GM19025 (cell line): ENCODE measurements at regions not wholly inside any gene's neighbourhood (a gene's known extent, or its start where the extent isn't known, plus 50 kb on each side); places are given as distances from the start of the nearest gene placed in this dataset.

ENCODE experiments used
- ATAC-seq: cut with Tn5 transposase; IDR thresholded peaks from one replicate; pipeline ENCODE4 v1.9.1; 2021; ENCODE audit warnings: mild to moderate bottlenecking, low read depth, moderate library complexity; ENCODE audit not compliant: unreplicated experiment

GRCh38 chr17:69716556-69716955, 302.1 kb downstream of the MAP2K6 start:
- ATAC-seq, result no peak

- no peak for ATAC-seq
Measured at GRCh38 chr17:69717214-69717613, 302.7 kb downstream of the MAP2K6 start.

DNA sequence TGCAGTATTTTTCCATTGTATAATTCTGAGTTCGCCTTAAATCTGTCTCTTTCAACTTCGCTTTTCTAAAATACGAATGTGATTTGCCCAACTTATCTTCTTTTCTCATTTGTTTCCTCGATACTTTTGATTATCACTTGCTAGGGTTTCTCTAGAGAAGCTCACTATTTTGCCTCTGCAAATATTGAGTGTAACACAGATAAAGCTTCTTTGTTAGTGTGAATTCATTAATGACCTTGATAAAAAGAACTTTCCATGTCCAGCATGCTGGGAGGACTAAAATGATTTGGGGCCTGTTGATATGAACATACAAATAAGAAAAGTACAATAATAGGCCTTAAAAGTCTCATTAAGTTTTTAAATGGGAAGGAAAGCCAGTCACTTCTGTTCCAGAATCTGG, 303.3 kb downstream of the MAP2K6 start:
- no peak for ATAC-seq

DNA sequence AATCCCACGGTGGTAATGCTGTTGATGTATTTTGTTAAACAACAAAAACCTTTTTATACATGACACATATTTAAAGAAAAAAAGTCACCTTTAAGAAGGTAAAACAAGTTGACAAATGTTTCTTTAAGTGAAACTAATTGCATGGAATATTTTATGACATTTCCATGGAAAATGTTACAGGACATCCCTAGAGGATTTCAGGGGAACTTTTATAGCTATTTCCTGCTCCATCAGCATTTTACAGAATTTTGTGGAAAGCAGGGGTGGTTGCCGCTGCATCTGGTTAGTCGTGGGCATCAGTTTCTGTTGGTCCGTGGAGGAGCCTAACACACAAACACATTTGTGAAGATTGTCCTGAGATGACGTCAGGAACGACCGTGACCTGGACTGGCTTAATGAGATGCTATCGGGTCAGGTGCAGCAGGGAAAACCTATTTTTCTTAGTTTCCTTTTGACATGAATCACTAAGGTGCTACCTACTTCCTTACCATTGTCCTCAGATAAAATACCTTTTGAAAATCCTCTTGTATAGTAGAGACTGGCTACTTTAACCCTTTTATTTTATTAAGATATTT, 305.1 kb downstream of the MAP2K6 start:
- ATAC-seq, result no peak

- no peak for ATAC-seq
Measured at GRCh38 chr17:69722518-69722917, 308.0 kb downstream of the MAP2K6 start.

GRCh38 chr17:69723316-69723715, 308.8 kb downstream of the MAP2K6 start:
- ATAC-seq, result no peak

- no peak for ATAC-seq
Measured at GRCh38 chr17:69723741-69724140, 309.2 kb downstream of the MAP2K6 start.

DNA sequence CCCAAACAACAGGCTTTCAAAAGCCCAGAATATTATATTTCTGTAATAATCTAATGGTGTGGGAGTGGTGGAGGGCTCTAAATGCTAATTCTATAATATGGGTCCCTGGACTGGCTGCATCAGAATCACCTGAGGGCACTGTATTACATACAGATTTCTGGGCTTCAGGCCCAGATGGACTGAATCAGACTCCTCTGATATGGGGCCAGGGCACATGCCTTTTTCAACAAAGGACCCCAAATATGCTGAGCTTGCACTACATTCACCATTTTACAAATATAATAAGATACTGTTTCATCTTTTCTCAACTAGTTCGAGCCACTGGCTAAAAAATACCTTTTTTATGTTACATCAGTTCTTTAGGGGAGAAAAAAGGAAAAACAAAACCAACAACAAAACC, 309.7 kb downstream of the MAP2K6 start:
- no peak for ATAC-seq

- no peak for ATAC-seq
Measured at GRCh38 chr17:69725146-69725545, 310.6 kb downstream of the MAP2K6 start.

GRCh38 chr17:69728816-69729215, 314.3 kb downstream of the MAP2K6 start:
- ATAC-seq, result no peak

- no peak for ATAC-seq
Measured at GRCh38 chr17:69729944-69730343, 315.4 kb downstream of the MAP2K6 start.

- no peak for ATAC-seq
Measured at GRCh38 chr17:69732272-69732918, 317.9 kb downstream of the MAP2K6 start.

DNA sequence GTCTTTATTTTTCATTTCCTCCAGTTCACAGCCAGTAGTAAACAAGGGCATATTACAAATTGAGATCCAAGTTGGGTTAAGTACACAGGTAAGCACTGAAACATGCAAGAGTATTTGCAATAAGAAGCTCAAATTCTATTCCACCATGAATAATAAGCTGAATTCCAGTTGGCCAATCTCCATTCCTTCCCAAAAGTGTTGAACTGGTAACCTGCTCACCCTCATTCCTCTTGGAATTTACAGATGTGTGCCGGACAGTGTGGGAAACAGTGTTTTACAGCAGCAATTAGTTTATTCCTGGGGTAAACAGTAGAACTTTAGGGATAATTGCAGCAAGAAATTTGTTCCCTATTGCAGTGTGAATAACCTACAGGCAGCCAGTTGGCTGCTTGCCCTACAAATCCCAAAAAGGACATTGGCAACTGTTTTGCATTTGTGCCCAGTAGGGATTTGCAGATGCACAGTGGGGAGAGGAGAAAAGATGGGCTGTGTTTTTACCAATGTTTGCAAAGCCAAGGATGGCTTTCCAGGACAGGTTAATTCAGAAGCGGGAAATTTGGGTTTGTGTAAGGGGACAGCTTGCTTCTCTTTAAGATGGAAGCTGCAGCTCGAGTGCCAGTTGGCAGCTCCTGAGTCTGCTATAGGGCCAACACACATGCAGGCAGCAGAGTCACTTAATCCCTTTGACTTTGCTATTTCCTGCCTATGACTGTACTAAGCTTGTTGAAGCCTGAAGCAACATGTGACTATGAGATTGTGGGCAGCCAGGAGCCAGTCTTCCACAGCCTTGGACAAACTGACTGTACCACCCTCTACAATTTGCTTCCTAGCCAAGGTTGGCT, 318.9 kb downstream of the MAP2K6 start:
- no peak for ATAC-seq

DNA sequence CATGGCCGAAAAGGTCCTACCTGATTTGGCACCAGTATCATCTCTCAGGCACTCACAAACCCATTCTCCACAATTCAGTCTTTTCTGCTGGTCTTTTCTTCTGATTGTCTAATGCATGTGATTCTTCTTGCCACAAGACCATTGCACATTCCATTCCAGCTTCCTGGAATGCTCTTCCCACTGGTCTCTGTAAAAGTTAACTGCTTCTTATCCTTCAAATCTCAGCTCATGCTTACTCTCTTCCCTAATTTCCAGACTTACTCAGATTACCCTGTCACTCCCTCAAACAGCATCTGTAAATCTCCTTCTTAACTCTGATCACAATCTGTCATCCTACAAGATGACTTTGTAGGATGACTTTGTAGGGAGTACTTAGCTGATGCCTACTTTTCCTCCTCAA, 320.2 kb downstream of the MAP2K6 start:
- no peak for ATAC-seq

- ATAC-seq, result no peak
Measured at GRCh38 chr17:69735285-69735684, 320.8 kb downstream of the MAP2K6 start.

- no peak for ATAC-seq
Measured at GRCh38 chr17:69743091-69743490, 328.6 kb downstream of the MAP2K6 start.

GRCh38 chr17:69744512-69745070, 330.1 kb downstream of the MAP2K6 start:
- ATAC-seq, result no peak

- ATAC-seq, result no peak
Measured at GRCh38 chr17:69749911-69750310, 325.1 kb upstream of the KCNJ16 start.

- no peak for ATAC-seq
Measured at GRCh38 chr17:69757688-69758430, 317.2 kb upstream of the KCNJ16 start.

DNA sequence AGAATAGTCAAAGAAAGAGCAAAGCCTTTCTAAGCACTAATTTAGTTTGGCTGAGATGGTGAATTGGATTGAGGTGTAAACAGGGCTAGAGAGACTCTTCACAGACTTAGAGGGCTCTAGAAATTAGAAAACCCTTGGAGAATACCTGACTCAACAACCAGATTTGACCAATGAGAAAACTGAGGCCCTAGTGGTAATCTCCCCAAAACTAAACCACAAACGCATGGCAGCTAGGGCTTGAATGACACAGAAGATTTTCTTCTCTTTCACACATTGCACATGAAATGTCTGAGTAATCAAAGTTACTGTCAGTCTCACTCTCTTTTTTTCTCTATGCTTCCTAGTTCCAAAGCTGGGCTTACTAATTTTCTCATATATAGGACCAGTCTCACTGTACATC, 314.5 kb upstream of the KCNJ16 start:
- ATAC-seq, result no peak

DNA sequence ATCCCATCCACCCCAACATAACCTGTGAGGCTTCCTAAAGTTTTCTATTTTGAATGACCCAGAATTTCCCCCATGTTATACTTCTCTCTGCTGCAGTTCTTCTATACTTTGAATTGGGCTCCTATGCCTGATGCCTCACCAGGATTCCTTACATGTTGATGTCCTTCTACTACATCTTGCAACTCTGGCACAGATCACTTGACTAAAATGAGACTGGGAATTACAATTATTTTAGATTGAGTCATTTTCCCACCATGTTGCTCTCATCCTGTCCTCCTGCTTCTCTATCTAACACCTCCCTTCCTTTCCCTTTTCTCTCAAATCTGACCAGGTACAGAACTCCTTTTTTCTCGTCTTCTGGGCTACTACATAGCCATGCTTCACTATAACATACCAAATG, 314.0 kb upstream of the KCNJ16 start:
- ATAC-seq, result no peak
